ENCODE measurements at regions not wholly inside any gene's neighbourhood (a gene's known extent, or its start where the extent isn't known, plus 50 kb on each side); places are given as distances from the start of the nearest gene placed in this dataset.
"Not testable (repeated sequence)": the region's sequence is repeated elsewhere in the genome, so short reads cannot be mapped to it uniquely, and the experiment has no call there.

DNA sequence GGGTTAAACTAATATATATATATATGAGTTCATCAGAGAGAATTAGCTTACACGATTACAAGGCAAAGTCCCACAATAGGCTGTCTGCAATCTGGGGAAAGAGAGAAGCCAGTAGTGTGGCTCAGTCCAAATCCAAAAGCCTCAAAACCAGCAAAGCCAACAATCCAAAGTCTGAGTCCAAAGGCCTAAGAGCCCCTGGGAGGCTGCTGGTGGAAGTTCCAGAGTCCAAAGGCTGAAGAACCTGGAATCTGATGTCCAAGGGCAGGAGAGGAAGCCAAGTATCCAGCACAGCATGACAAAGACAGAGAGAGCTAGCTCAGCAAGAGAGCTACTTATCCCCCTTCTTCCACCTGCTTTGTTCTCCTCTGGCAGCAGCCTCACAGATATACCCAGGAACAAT is 274.7 kb upstream of the ID4 start:
- no peak for DNase-seq

DNA sequence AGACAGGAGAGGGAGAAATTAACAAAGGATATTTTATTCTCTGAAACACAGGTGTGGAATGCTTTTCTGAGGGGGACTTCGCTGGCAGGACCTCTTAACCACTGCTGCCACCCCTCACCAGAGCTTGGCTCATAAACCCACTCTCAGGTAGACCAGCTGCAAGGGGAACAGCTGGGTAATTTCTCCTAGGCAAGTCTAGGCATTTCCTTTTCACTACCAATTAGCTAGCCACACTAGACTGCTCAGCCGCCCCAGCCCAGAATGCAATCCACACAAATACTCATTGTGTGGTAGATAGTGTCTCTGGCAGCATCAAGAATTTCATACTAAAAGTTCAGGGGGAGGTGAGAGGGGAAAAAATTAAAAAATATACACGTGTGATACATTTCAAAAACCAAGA is 267.6 kb upstream of the ID4 start:
- no peak for DNase-seq

DNA sequence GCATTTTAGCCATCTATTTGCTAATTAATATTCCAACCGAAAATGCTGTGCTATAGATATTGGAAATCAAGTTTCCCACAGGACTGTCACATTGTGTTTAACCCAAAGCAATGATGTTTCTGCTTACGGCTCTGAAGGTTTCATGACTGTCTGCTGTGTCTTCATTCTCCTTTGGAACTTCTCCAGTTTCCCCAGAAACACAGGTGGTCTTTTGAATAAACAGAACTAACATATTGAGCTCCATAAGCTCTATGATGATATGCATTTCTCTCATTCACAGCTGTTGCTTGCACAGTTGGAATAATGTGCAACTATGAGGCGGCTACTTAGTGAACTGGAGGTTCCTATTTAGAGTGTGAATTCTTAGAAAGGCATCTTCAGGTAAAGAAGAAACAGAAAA is 266.0 kb upstream of the ID4 start:
- DNase-seq: no peak

DNA sequence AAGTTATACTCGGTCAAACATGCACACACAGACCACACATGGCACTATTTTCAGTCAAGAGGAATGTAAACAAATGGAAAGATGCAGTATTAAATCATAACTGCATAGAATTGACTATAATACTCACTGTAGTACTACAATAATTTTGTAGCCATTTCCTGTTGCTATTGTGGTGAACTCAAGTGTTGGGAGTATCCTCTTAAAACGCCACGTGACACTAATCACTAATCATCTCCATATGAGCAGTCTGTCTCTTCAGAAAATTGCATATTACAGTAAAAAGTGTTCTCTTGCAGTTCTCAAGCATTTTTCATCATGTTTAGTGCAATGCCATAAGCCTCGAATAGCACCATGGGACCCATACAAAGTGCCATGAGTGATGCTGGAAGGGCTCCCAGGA is 258.7 kb upstream of the ID4 start:
- no peak for DNase-seq

DNA sequence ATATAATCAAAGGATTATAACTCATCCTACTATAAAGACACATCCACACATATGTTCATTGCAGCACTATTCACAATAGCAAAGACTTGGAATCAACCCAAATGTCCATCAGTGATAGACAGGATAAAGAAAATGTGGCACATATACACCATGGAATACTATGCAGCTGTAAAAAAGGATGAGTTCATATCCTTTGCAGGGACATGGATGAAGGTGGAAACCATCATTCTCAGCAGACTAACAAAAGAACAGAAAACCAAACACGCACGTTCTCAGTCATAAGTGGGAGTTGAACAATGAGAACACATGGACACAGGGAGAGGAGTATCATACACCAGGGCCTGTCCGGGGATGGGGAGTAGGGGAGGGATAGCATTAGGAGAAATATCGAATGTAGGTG is 253.0 kb upstream of the ID4 start:
- not testable (repeated sequence) for DNase-seq

DNA sequence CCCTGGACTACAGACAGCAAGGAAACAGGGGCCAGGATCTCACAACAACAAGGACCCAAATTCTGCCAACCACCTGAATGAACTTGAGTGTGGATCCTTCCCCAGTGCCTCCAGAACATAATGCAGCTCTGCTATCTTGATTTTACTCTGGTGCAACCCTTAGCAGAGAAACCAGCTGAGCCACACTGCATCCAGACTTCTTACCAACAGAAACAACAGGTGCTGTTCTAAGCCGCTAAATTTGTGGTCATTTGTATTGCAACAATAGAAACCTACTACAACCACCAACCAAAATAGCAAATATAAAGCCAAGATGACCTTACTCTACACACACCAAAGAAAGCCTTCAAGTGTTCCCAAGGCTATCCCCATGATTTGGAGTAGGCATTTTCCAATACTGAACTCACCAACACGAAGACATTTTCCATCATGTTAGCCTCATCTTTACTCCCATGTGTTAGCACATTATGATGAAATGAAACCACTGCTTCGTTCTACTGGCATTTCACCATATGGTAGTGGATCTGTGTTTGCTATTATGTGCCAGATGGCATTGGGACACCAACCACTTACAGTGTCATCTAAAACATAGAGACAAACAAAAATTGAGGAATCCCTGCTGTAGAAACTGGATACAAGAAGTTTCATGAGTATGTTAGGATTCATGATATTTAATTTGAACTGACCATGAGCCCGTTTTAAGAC is 249.8 kb upstream of the ID4 start:
- DNase-seq: no peak

DNA sequence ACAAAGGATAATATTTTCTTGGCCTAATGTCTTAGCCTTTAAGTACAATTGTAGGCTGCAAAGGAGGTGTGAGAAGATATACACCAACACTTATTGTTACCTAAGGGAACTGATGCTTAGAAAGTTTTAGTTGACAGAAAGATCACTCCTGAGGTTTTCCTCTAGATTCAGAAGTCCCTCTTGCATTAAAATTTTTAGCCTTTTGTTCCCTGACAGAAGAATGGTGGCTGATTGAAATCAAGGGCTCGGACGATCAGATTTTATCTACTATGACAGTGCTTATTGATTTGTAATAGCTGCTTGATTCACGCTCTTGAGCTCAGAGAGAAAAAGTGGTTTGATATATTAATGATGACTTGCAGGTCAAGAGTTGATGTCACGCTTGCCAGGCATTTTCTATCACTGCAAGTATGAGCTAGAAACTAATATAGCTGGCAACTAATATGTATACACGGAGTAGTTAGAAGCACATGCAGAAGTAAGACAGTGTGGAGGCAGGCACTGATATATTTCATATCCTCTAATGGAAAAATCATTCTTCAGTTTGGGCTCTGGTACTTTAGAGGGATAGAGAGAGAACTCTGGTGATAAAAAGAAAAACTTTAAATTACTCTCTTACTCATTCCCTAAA is 246.6 kb upstream of the ID4 start:
- DNase-seq: no peak

DNA sequence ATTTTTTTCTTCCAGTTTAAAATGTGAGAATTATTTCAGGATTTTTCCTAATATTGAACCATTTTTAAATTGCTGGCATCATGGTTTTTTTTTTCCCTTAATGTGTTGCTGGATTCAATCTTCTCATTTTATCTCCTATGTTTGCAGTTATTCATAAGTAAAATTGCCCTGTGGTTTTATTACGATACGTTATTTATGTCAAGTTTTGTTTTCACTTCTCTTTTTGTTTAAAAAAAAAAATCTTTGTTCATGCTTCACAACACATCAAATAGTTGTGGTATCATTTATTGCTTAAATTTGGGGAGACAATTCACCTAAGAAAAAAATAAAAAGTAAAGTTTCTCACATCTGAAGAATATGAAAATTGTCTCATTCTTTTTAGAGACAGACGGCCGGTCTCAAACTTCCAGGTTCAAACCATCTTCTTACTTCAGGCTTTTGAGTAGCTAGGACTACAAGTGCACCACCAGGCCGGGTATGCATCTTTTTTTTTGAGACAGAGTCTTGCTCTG is 239.3 kb upstream of the ID4 start:
- no peak for DNase-seq

DNA sequence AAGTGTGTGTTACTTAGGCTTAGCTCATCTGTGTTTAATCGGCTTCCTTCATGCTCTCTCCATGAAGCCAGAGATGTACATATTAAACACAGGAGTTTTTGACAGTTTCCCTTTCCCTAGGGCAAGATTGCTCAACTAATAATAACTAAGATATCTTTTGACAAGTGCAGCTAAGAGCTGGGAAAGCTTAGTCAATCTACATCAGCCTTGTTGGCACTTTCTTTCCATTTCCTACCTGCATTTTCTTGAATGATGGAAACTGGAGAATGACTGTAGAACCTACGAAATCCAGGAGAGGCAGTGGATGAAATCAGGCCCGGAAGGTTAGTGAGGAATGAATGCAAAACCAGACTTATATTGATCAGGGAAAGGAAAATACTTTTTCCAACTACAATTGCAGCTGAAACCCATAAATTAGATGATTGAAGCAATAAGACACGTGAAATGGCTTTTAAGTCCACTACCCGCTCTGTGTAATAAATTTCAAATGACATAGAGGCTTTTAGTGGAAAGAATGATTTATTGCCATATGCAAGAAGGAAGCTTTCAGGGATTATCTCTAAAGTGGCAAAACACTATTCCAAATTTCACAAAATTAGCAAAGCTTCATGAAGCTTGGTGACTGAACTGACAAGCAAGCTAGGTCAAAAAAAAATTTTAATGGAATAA is 237.2 kb upstream of the ID4 start:
- DNase-seq: no peak

DNA sequence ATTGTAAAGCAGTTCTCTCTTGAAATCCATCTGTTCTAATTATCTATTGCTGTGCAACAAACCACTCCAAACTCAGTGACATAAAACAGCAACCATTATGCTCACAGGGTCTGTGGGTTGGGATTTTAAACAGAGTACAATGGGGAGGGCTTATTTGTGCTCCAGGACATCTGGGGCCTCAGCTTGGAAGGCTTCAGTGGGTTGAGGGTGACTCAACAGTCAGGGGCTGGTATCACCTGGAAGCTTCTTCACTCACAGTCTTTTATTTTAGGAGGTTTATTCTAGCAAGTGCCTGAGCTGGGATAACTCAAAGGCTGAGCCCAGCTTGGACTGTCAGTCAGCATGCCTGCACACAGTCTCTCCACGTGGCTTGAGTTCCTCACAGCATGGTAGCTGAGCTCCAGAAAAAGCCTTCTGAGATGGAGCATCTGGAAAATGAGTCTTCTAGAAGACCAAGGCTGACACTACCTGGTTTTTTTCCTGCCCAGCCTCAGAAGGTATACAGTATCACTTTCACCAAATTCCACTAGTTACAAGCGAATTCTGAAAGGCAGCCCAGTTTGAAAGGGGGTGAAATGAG is 234.6 kb upstream of the ID4 start:
- no peak for DNase-seq

DNA sequence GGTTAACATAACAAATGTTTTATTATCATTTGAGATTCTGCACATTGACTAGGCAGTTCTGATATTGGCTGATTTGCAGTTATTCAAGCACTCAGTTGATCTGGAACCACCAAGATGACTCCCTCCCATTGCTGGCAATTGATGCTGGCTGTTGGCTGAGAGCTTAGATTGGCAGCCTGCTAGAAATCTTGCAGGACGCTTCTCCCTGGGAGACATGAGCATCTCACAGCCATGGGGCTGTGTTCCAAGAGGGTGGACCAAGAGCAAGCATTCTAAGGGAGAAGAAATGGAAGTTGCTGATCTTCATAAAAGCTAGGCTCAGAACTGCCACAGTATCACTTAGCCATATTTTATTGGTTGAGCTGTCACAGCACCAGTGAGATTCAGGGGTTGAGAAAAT is 233.4 kb upstream of the ID4 start:
- no peak for DNase-seq

DNA sequence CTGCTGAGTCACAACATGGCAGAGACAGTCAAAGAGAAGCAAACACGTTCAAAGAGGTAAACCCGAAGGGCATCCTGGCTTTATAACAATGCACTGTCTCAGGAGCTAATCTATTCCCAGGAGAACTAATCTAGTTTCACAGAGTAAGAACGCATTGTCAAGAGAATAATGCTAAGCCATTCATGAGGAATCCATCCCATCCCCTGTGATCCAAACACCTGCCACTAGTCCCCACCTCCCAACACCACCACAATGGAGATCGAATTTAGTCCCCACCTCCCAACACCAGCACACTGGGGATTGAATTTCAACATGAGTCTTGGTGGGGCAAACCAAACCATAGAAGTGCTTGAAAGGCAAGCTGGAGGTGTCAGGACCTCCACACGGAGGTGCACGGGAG is 231.5 kb upstream of the ID4 start:
- DNase-seq: no peak

DNA sequence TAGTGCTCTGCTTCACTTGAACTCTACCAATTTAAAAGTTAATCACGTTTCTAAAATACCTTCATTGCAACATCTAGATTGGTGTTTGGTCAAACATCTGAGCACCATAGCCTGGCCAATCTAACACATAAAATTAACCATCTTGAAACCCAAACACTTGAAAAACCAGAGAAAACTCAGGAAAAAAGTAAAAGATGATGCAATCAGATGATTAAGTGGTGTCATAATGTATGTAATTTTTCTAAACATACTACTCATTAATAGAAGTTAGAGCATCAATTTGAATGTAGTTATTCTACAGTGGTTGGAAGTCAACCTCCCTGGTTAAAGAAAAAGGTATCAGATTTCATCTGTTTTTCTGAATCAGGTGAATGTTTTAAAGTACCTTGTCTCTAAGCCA is 228.6 kb upstream of the ID4 start:
- no peak for DNase-seq

DNA sequence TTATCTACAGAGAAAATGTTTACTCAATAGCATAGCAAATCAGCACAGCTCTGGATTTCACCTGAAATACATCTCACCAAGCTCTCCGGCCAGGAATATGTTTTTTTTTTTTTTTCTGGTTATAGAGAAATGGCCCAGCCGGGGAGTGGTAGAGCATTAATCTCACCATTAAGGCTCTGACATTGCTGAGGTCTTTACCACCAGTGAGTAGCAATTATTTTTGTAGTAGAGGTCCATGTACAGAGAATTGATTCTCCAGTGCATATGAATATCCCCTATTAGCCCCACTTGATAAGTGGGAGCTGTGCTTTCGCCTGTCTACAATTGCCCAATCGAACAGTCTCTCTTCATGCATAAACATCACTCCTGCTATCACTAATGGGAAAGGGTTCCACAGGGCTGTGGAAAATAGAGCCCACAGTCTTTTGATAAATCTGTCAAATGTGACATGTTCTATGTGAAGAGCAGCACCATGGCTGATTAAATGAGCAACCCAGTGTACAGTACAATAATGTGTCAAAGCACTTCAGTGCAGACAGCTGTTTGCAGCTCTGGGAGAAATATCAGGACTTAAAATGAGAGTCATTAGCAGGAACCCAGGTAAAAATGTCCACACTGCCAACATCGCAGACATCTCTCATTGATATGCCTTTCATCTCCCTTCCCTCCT is 227.1 kb upstream of the ID4 start:
- DNase-seq: no peak

DNA sequence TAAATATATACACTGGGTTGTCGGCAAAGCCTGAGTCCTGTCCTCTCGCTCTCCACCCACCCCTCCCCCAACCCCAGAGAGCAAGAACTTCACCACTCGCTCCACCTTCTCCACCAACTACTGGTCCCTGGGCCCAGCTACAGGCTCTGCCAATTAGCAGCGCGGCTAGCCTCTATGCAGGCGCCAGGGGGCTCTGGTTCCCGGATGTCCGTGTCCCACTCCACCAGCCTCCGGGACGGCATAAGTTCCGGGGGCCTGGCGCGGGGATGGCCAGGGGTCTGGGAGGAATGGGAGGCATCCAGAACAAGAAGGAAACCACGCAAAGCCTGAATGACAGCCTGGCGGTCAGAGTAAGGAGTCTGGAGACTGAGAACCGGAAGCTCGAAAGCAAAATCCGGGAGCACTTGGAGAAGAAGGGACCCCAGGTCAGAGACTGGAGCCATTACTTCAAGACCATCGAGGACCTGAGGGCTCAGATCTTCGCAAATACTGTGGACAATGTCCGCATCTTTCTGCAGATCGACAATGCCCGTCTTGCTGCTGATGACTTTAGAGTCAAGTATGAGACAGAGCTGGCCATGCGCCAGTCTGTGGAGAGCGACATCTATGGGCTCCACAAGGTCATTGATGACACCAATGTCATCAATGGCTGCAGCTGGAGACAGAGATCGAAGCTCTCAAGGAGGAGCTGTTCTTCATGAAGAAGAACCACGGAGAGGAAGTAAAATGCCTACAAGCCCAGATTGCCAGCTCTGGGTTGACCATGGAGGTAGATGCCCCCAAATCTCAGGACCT is 224.3 kb upstream of the ID4 start:
- not testable (repeated sequence) for DNase-seq

DNA sequence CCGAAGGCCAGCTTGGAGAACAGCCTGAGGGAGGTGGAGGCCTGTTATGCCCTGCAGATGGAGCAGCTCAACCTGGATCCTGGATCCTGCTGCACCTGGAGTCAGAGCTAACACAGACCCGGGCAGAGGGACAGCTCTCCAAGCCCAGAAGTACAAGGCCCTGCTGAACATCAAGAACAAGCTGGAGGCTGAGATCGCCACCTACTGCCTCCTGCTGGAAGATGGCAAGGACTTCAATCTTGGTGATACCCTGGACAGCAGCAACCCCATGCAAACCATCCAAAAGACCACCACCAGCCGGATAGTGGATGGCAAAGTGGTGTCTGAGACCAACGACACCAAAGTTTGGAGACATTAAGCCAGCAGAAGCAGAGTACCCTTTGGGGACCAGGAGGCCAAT is 223.5 kb upstream of the ID4 start:
- no peak for DNase-seq

DNA sequence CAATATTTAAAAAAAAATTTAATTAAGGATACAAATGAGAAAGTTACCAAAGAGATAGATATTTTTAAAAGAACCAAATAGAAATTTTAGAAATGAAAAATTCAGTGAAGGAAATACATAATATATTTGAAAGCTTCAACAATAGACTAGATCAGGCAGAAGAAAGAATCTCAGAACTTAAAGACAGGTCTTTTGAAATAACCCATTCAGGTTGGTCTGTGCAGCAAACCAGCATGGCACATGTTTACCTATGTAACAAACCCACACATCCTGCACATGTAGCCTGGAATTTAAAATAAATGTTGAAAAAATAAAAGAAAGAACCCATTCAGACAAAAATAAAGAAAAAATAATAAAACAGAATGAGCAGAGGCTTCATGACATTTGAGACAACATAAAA is 221.1 kb upstream of the ID4 start:
- DNase-seq: no peak

DNA sequence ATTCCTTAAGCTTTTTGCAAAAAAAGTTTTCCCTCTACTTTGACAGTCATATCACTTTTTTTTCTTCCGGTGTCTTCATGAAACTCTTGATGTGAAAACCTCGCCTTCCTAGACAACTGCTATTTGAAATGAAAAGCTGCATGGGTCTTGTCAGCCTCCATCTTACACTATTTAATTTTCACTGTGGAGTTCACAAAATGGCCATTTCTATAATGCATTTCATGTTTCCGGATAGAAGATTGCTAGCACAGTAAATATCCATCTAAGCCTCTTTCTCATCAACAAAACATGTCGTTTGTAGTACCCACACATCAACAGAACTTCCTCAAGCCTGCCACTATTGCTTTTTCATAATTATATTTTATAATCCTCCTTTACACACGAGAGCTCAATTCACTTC is 204.9 kb upstream of the ID4 start:
- no peak for DNase-seq

DNA sequence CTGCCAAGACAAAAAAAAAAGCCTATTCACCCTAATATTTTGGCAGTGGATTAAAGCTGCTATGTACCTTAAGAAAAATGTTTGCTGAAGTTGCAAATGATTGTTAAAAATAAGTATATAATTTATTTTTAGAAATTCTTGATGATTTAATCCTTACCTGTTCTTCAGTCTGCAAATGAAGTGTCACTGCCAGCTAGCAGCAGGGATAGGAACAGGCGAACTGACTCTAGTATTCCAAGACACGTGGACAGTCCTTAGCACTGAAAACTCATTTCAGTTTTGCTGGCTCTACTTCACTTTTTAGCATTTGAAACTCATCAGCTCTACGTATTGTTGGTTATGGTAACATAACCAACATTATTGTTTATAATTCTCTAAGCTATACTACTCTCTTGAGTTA is 204.4 kb upstream of the ID4 start:
- DNase-seq: no peak

DNA sequence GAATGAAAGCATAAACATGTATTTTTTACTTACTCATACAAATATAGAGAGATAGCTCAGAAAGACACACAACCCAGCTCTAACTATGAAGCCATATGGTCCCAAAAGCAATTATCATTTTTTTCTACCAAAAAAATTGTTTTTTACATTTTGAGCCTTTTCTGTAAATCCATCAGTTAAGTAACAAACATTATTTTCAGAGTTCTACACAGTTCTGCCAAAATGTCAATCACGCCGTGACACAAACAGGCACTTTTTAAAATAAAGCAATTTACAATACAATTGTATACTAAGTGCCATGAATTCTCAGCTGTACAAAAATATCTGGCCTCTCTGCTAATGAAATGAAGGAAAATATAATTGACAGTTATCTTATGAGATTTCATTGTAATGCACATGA is 201.4 kb upstream of the ID4 start:
- DNase-seq: no peak

DNA sequence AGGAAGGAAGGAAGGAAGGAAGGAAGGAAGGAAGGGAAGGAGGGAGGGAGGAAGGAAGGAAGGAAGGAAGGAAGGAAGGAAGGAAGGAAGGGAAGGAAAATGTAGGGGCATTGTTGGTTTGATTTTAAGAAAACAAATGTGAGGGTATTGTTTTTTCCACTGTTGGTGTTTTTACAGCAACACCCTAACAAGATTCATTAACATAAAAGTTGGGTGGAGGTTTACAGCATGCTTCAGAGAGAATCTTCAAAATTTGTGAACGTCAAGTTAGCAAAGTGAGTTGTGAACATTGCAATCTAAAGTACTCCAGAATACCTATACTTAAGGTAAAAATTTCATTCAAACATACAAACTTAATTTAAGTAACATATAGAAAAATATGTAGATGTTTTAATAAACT is 200.2 kb upstream of the ID4 start:
- DNase-seq: no peak

DNA sequence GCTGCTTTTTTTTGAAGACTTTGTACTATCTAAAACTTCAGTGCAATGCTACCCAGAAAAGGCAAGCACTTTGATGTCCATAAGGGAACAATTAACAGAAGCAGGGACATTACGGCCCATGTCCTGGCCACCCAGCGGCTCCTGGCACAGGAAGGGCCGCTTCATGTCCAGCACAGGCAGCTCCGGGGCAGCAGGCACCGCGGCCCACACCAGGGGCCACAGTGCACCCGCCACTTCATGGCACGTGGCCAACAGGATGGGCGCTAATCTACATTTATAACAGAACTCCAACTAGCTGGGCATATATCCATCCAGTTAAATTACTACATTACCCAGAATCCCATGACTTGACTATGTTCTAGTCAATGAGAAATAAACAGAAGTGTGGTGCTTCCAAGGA is 198.2 kb upstream of the ID4 start:
- no peak for DNase-seq

DNA sequence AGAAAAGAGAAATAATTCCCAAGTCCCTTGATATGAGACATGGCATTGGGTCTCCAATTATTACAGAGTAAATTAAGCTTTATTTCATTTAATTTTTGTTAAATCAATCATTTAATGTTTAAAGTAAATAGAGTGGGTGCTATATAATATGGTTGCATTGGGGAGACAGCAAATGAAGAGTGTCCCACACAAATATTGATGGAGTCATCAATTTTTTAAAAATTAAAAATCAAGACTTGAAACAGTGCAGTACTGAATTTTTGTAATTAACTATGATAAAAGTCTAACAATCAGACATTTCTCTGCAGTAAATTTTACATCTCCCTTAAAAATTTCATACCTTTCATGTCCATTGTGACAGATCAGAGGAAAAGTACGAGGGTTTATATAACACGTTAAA is 193.9 kb upstream of the ID4 start:
- no peak for DNase-seq
